NCI-H510A treated with DMSO at 0.1 percent for 48 hours (cell line): ENCODE measurements at regions not wholly inside any gene's neighbourhood (a gene's known extent, or its start where the extent isn't known, plus 50 kb on each side); places are given as distances from the start of the nearest gene placed in this dataset.

ENCODE experiments used
- DNase-seq: peaks from one replicate; lab custom pipeline; 2025; lab: John Stamatoyannopoulos, UW

DNA sequence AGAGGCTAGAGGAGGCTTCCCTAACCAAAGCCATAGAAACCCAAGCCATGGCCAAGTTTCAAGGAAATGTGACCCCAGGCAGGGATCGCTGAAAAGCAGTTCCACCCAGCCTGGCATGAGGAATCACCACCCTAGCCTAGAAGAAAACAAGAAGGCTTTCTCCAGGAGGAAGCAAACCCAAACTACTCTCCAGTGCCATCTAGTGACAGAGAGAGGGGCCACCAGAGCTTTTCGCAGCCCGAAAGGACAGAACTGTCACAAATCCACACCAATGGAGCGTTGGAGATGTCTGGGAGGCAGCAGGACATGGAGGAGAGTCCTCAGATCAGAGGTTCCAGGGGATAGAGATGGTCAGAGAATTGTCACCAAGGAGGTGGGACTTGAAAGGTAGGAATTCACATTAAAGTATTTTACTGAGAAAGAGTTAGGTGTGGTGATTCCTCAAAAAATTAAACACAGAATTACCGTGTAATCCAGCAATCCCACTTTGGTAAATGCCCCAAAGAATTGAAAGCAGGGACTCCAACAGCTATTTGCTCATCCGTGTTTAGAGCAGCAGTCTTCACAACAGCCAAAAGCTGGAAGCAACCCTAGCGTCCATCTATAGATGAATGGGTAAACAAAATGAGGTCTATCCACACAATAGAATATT, 67.3 kb upstream of the NUP50 start:
- DNase-seq = peak; percentile 41

DNA sequence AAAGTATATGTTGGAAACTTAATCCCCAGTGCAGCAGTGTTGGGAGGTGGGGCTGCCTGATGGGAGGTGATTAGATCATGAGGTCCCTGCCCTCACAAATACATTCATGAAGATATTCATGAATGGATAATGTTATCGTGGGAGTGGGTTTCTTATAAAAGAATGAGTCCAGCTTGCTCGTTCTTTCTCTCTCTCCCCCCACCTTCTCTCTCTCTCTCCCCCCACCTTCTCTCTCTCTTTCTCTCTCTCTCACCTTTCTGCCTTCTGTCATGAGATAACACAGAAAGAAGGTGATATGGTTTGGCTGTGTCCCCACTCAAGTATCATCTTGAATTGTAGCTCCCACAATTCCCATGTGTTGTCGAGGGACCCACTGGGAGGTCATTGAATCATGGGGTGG, 66.7 kb upstream of the NUP50 start:
- no peak for DNase-seq

DNA sequence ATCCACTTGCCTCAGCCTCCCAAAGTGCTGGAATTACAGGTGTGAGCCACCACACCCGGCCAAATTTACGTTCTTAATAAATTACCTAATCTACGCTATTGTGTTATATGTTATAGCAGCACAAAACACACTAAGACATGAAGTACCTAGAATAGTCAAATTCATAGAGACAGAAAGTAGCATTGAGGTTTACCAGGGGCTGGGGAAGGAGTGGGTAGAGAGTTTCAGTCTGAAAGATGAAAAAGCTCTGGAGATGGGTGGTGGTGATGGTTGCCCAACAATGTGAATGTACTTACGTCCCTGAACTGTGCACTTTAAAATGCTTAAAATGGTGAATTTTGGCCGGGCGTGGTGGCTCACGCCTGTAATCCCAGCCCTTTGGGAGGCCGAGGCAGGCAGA, 65.7 kb upstream of the NUP50 start:
- DNase-seq = no peak

DNA sequence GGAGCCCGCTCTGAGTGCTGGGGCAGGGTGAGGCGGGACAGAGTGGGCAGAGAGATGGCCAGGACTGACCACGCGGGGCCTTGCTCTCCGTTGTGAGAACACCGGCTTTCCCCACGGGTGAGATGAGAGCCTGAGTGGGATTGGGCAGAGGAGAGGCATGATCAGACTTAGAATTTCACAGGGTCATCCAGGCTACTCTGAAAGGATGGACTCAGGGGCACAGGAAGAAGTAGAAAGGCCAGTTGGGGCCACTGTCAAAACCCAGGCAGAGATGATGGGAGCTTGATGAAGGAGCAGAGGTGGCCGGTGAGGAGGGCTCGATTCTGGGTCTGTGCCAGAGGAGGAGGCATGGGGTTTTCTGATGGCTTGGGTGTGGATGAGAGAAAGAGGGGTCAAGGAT, 63.8 kb upstream of the NUP50 start:
- no peak for DNase-seq

GRCh38 chr22:45101515-45102227, 62.1 kb upstream of the NUP50 start:
- peak; percentile 28 for DNase-seq

- no peak for DNase-seq
These were observed 60.8 kb upstream of the NUP50 start for GRCh38 chr22:45102896-45103420.

DNA sequence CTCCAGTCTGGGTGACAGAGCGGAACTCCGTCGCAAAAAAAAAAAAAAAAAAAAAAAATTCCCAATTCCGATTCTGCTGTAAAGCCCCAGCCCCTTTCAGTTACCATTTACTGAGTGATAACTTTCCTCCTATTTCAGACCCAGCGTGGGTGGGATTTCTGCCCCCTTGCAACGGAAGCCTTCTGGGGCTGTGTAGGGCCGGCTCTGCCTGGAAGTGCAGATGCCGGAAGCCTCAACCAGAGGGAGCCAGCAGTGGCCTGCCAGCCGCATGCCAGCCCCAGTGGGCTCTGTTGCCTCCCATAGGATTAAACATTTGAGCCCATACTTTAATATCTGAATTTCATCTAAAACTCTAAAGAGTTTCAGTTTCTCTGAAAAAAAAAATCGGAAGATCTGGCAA, 60.0 kb upstream of the NUP50 start:
- no peak for DNase-seq

DNA sequence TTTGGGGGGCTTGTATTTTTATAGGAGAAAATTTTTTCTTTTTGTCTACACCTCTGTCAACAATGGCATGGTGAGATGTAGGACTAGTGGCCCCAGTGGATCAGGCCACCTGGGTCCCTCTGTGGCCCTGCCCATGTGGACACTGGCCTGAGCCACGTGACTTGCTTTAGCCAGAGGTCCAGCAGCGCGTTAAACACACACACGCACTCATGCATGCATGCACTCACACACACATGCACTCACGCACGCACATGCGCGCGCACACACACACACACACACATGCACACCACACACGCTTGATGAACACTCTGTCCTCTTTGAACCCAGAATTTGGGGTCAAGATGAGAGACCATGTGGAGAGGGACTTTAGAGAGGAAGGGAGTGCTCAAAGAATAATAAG, 59.4 kb upstream of the NUP50 start:
- DNase-seq = no peak

- peak; percentile 36 for DNase-seq
These were observed 58.4 kb upstream of the NUP50 start for GRCh38 chr22:45105281-45105702.

- no peak for DNase-seq
These were observed 56.1 kb upstream of the NUP50 start for GRCh38 chr22:45107671-45108070.

GRCh38 chr22:45112136-45112879, 51.4 kb upstream of the NUP50 start:
- no peak for DNase-seq
